NCI-H226 (cell line): ENCODE measurements at regions not wholly inside any gene's neighbourhood (a gene's known extent, or its start where the extent isn't known, plus 50 kb on each side); places are given as distances from the start of the nearest gene placed in this dataset.
"Not testable (repeated sequence)": the region's sequence is repeated elsewhere in the genome, so short reads cannot be mapped to it uniquely, and the experiment has no call there.

Experiments
- DNase-seq: peaks from one replicate; pipeline ENCODE4 v3.0.0-alpha.2; 2015

DNA sequence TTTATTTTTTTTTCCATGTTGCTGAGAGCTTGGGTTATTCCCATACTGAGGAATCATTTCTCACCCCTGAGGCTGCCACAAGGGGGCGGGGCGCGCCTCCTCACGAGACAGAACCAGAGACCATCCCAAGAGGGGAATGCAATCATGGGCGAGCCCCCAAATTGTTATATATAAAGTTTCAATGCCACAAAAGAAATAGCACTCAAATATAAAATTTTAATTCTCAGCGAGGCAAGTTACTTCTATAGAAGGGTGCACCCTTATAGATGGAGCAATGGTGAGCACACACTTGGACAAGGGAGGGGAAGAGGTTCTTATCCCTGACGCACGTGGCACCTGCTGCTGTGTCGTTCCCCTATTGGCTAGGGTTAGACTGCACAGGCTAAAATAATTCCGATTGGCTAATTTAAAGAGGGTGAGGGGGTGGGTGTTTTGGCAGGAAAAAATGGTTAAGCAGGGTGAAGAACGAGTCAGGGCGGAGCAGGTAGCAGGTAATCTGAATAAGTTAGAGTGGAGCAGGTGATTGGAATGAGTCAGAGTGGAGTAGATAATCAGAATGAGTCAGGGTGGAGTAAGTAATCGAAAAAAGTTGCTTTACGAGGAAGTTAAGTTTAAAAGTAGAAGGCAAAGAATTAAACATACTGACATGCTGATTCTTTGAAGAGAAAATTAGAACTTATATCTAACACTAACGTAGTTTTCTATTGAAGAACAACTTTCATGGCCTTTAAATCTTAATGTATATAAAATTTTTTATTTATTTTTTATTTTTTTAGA lies 177.5 kb downstream of the MTCL1 start:
- DNase-seq = no peak

DNA sequence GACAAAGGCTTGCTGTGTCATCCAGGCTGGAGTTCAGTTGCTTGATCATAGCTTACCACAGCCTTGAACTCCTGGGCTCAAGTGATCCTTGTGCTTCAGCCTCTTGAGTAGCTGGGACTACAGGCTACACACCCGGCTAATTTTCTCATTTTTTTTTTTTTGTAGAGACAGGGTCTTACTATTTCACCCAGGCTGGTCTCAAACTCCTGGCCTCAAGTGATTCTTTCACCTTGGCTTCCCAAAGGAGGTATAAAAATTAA lies 178.0 kb downstream of the MTCL1 start:
- DNase-seq = no peak

DNA sequence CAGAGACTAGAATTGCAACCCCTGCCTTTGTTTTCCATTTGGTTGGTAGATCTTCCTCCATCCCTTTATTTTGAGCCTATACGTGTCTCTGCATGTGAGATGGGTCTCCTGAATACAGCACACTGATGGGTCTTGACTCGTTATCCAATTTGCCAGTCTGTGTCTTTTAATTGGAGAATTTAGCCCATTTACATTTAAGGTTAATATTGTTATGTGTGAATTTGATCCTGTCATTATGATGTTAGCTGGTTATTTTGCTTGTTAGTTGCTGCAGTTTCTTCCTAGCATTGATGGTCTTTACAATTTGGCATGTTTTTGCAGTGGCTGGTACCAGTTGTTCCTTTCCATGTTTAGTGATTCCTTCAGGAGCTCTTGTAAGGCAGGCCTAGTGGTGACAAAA lies 182.5 kb downstream of the MTCL1 start:
- not testable (repeated sequence) for DNase-seq

DNA sequence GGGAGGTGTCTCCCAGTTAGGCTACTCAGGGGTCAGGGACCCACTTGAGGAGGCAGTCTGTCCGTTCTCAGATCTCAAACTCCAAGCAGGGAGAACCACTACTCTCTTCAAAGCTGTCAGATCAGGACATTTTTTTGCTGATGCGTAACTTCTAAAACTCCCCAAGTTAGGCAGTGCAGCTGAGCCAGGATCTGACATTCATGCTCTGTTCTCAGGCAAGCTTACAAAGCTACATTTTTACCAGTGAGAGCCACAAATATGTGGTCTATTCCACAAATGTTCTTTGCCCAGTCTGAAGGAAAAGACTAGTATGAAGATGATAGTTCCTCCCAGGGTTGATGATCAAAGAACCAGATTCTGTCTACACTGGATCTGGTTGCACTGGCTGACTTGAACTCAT lies 184.1 kb downstream of the MTCL1 start:
- no peak for DNase-seq

DNA sequence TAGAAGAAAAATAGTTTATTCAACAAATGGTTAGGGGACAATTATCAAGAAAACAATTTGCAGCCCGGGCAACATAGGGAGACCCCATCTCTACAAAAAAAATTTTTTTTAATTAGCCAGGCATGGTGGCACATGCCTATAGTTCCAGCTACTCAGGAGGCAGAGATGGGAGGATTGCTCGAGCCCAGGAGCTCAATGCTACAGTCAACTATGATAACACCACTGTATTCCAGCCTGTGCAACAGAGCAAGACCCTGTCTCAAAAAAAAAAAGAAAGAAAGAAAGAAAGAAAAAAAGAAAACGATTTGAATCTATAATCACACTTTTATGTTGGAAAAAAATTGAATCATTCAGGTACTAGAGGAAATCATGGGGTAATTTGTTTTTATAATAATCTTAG lies 185.1 kb downstream of the MTCL1 start:
- DNase-seq = not testable (repeated sequence)

DNA sequence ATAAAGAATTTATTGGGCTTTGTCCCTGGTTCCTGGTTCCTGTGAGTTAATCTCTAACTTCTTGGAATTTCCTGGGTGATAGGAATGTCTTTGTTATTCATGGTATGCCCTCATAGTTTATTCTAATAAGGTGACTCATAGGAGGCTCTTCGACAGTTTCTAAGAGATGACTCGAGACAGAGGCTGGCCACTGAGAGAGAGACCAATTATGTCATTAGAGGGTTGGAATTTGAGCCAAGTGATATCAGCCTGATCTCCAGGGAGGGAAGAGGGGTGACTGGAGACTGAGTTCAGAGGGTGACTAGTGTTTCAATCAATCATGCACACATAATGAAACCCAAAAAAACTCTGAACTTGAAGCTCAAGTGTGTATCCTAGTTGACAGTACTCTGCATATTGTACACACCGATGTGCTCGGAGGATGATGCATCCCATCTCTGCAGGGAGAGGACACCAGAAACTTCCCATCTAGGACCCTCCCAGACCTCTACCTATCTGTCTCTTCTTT lies 185.7 kb downstream of the MTCL1 start:
- peak; percentile 95 for DNase-seq

DNA sequence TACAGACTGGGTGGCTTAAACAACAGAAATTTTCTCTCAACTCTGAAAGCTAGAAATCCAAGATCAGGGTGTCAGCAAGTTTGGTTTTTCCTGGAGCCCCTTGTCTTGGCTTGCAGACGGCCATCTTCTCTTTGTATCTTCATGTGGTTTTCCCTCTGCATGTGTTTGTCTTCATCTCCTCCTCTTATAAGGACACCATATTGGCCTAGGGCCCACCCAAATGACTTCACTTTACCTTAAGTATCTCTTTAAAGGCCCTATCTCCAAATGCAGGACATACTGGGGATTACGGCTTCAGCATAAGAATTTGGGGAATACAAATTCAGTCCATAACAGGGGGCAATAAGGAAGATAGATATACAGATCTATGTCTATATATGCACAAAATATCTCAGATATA lies 187.9 kb downstream of the MTCL1 start:
- no peak for DNase-seq

DNA sequence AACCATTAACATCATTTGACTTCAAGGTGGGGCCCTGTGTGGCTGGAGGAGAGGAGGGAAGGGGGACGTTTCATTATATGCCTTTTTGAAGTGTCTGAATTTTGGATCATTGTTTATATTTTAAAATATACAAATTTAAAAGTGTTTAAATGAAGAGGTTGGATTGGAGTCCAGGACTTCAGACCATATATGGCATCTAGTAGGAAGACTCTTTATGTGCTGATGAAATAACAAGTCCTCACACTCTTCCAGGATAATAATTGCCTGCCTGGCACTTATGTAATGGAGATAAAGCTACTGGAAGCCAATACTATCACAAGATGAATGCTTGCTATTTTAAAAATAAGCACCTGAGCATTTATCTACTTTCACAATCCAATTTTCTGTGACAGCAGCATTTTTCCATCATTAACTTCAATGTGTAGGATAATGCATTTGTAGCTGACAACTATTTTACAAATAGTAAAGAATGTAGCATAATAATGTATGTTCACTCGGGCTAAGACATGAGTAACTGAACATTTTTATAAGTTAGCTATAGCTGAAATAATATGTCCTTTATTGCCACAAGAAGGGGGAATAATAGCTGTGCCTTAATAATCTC lies 188.4 kb downstream of the MTCL1 start:
- no peak for DNase-seq

DNA sequence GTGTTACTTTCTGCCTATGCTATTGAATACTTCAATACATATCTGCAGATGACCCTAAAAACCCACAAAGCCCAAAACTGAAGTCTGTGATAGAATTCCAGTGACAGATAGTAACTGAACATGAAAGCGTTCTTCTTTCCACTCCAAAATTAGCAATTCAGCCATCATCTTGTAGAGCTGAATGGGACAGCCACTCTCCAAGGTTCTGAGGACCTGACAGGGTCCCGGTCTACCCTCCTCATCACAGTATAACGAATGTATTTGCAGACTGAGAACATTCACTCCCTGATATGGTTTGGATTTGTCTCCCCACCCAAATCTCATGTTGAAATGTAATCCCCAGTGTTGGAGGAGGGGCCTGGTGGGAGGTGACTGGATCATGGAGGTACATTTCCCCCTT lies 189.5 kb downstream of the MTCL1 start:
- no peak for DNase-seq

DNA sequence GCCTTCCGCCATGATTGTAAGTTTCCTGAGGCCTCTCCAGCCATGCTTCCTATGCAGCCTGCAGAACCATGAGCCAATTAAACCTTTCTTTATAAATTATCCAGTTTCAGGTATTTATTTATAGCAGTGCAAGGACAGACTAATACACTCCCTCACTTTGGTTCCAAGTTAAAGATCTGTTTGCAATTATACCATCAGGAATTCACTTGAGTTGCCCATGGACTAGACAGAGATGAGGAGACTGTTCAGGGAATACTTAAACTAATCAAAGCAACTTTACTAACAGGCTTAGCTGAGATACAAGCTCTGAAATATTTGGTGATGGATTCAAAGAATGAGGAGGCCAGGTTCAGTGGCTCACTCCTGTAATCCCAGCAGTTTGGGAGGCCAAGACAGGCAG lies 190.0 kb downstream of the MTCL1 start:
- no peak for DNase-seq

DNA sequence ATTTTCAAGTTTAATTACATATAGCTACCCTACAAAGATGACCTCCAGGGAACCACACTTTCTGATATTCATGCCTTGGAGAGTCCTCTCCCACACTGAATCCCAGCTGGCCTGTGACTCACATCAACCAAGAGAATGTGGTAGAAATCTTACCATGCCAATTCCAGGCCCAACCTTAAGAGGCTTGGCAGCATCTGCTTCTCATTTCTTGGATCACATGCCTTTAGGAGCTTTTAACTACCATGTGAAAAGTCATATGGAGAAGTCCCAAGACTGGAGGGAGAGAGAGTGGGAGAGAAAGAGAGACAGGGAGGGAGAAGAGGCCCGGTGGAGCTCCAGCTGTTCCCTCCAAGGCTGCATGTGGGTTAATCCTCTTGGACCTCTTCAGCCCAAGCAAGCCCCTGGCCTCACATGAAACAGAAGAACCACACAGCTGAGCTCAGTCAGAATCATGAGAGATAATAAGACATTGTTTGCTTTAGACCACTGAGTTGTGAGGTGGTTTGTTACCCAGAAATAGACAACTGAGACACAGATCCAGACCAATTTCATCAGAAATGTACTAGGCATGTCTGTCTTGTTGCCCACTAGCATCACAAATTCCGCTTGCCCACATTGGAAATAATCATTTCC lies 190.7 kb downstream of the MTCL1 start:
- peak; percentile 94 for DNase-seq

DNA sequence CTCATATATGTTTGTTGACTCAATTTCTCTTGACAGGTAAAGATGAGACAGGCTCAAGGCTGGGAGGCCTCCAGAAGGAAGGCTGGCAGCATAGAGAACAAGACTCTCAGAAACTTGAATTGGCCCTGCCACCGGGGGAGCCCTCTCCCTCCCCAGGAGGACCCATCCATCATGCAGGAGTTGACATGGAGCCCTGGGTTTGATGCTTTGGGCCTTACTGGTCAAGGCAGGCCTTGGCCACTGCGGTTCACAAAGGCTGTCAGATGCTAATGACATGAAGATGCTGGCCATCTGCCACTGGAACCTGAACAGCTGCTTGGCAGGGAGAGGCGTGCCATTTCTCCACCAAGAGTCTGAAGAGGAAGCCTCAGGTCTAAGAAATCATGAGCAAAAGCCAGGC lies 193.6 kb downstream of the MTCL1 start:
- DNase-seq = no peak

DNA sequence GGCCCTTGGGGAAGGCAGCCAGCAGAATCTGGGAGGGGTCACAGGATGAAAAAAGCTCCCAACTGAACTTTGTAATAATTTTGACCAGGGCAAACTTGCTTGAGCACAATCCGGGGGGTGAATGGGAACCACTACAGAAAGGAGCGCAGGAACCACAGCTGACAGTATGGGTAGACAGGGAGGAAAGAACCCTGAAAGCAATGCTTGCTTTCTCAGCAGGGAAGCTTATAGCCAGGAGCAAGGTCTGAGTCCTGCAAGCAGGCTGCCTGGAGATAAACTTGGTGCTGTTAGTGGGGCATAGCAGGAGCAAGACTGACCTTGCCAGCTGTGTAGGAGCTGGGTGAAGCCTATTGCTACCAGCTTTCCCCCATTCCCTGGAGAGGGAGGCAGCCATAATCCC lies 195.2 kb downstream of the MTCL1 start:
- no peak for DNase-seq

DNA sequence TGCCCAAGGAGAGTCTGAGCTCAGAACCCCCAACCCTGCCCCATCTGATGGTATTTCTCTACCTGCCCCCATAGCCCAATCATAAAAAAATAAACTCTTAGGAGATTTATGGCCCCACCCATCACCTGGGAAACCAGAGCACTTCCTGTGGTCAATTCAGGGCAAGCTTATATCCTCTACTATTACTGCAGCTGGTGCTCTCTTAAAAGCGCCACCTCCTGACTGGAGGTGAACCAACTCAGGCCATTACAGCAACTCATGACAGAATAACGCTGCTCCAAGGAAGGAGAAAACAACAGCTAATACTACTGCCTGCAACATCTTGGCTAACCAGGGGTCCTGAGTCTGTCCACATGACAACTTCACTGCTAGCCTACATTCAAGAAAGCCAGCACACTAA lies 195.7 kb downstream of the MTCL1 start:
- DNase-seq = no peak

DNA sequence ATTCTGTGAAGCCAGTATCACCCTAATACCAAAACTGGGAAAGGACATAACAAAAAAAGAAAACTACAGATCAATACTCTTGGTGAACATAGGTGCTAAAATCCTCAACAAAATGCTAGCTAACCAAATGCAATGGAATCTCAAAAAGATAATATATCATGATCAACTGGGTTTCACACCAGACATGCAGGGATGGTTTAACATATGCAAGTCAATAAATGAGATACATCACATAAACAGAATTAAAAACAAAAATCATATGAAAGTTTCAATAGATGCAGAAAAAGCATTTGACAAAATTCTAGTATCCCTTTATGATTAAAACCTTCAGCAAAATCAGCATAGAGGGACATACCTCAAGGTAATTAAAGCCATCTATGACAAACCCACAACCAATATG lies 198.2 kb upstream of the NDUFV2 start:
- DNase-seq = no peak

DNA sequence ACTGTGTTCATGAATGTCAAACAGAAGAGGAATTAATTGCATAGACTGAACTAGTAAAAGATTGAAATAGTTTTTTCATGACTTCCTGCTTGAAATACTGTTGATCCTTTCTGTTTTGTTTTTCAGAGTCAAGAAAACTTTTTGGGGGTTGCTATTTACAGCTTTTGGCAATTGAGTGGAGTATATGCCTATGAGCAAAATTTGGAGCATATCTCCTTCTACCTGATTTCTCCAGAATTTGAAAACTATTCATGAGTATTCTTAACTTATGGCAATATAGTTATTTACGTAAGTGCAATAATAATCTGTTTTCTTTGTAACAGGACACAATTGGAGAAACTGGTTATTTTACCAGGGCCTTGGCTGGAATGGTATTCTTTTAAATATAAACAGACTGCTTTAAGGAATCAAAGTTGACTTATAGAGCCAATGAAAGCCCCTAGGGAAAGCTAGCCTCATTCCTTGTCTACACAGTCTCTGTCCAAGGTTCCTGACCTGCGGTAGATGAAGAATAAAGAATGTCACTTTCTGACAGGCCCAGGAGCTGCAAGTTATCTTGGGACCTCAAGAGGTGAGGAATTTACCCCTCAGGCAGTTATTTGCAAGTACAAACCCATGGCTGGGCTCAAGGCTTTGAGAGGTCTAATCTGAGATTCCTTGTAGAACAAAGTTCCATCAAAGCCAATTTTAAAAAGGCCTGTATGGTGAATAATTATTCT lies 193.5 kb upstream of the NDUFV2 start:
- no peak for DNase-seq

DNA sequence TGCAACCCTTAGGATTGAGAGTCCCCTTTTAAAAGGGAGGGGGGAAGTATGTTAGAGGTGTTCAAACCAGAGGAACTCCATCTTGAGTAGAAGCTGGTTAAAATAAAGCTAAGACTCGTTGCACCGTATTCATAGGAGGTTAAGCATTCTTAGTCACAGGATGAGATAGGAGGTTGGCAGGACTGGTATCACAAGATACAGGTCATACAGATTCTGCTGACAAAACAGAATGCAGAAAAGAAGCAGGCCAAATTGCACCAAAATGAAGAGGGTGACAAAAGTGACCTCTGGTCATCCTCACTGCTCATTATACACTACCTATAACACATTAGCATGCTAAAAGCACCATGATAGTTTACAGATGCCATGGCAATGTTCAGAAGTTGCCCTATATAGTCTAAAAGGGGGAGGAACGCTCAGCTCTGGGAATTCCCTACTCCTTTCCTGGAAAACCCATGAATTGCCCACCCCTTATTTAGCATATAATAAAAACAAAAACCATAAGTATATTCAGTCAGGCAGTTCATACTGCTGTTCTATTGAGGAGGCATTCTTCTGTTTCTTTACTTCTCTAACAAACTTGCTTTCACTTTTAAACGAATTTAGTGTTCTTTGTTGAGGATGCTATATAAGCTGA lies 192.2 kb upstream of the NDUFV2 start:
- DNase-seq = no peak

DNA sequence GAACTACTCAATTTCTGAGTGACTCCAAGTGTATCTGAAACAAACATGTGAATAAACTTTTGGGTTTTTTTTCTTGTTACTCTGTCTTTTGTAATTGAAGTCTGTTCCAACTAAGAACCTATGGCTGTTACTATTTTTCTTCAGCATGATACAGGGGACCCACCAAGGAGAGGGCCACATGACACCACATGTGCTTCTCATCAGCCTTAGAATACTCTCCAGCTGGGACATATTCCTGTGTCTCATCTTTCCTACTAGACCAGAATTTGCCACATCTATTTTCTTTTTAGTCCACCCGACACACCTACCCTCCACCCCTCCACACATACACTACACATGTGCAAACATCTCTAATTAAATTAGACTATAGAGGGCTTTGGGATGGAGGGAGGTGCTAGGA lies 191.7 kb upstream of the NDUFV2 start:
- no peak for DNase-seq

DNA sequence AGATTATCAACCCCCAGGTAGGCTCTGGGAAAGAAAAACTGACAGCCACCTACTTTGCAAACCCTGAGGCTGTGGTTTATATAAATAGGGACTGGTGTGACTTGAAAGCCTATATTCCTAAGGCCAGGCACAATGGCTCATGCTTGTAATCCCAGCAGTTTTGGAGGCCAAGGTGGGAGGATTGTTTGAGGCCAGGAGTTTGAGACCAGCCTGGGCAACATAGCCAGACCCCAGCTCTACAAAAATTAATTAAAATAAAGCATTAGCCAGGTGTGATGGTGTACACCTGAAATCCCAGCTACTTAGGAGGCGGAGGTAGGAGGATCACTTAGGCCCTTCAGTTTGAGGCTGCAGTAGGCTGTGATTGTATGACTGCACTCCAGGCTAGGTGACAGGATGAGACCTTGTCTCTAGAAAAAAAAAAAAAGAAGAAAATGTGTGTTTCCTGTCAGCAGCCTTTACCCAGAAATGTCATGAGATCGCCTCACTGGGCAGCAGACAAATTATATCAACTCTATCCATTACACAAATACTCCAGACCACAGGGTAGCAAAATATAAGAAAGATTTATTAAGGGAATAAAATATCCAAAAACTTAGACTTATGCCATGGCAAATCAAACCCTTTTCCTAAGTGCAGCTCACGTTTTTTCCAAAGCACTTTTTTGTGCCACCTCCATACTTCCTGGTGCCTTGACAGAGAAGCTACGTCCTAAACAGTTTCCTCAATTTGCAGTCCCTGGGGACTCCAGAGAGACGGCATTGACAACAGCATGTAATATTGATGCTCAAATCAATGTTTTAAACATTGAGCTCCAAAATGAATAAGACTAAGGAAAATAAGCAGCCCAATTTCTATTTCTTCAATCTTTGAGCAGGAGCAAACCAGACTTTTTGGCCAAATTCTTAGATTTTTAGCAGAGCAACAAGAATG lies 190.8 kb upstream of the NDUFV2 start:
- DNase-seq = no peak

DNA sequence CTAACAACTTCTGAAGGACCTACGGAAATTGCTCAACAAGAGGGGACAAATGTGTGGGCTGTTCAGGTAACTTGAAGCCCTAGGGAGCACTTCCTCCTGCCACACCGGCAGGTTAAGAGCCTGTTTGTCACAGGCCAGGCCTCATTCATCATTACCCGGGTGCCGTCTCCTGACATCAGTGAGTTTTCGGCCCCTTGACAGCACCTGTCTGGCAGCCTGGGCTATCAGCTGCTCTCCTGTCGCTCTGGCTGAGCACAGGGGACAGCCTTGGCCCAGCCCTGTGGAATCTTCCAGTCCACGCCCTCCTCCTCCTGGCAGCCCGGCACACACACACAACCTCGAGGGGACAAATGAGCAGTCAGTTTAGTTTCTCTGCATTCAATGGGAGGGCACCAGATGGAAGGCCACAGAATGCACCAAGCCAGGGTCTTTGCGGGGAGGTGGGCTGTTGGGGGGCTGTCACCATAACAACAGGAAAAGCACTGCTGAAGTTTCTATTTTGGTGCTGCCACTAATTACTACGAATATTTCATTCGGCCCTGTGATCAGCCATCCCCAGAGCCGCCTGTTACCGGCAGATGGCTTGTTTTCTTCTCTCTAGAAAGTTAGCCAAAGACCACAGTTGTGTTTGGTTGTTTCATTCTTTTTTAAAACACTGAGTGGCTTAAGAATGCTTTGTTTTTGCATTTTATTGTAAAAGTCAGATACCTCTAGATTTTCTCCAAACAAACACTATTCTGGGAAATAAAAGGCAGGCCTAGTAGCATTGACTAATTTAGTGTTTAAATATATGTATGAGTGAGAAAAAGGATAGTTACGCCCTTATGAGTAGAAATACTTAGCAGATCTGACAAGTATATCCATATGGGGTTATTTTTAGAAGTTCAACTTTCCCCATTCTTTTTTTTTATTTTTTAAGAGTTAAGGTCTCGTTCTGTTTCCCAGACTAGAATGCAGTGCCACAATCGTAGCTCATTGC lies 189.9 kb upstream of the NDUFV2 start:
- no peak for DNase-seq
